ENCODE measurements at regions not wholly inside any gene's neighbourhood (a gene's known extent, or its start where the extent isn't known, plus 50 kb on each side); places are given as distances from the start of the nearest gene placed in this dataset.

- RAD21 ChIA-PET (ENCODE audit: unreplicated experiment): interaction anchor here (1.4 kb wide), 1 partner anchor 377 kb away, joined by 4 read pairs; no protein-coding TSS in a partner anchor
- no peaks in the 10 kb centered on the region for H3K9me3 ChIP-seq (replicated peaks; ENCODE audit: control insufficient read depth, insufficient read depth, low read length)
- H3K4me2 ChIP-seq (ENCODE audit: control insufficient read depth, insufficient read depth): no peak overlapping the region
- BruUV-seq (replicated peaks): no TSS peak
- no peak for FAIRE-seq
- H3K79me2 ChIP-seq (ENCODE audit: control insufficient read depth, insufficient read depth, low read length): no peaks in the 10 kb centered on the region
- no peak overlapping the region for H3K9ac ChIP-seq (ENCODE audit: control insufficient read depth, insufficient read depth, low read length)
- TF ChIP-seq NRF1 (conservative IDR thresholded peaks at IDR 0.05; ENCODE audit: low read depth, low read length) (no peak), SREBF1 (IDR thresholded peaks at IDR 0.05; ENCODE audit: low read length) (no peak), MEF2B (IDR thresholded peaks at IDR 0.05; ENCODE audit: partially characterized antibody, poor library complexity, severe bottlenecking) (no peak), EP300 (IDR thresholded peaks at IDR 0.05; ENCODE audit: borderline replicate concordance in 1 of 2, control insufficient read depth in 1 of 2, low read depth in 2 of 2, low read length in 2 of 2) (no peak), RELA (IDR thresholded peaks at IDR 0.05; ENCODE audit: borderline replicate concordance, partially characterized antibody) (no peak), ETV6 (conservative IDR thresholded peaks at IDR 0.05 in 1 of 2, IDR thresholded peaks at IDR 0.05 in 1 of 2; ENCODE audit: borderline replicate concordance in 1 of 2, low read depth in 1 of 2) (no peak), RAD51 (IDR thresholded peaks at IDR 0.05) (peak; percentile 66; the same call in 1 of the 2 replicates), IRF4 (IDR thresholded peaks at IDR 0.05; ENCODE audit: low read depth, low read length) (no peak), NR2C2 (IDR thresholded peaks at IDR 0.05; ENCODE audit: borderline replicate concordance, control insufficient read depth, insufficient read length, low read depth) (no peak), SP1 (IDR thresholded peaks at IDR 0.05; ENCODE audit: low read depth, low read length) (no peak), CBX3 (IDR thresholded peaks at IDR 0.05; ENCODE audit: borderline replicate concordance, low read depth) (no peak), ZNF274 (IDR thresholded peaks at IDR 0.05; ENCODE audit: insufficient read depth, insufficient read length) (no peak), ZNF24 (IDR thresholded peaks at IDR 0.05) (0 out of 2 replicates have a peak, but pooled peaks have one; percentile 42), CBFB (IDR thresholded peaks at IDR 0.05; ENCODE audit: low read depth) (no peak), JUND (IDR thresholded peaks at IDR 0.05; ENCODE audit: low read depth, low read length) (no peak)
- no peak for ATAC-seq
- H4K20me1 ChIP-seq (ENCODE audit: control insufficient read depth, insufficient read depth): no peaks in the 10 kb centered on the region
- WGBS (ENCODE audit: insufficient coverage, insufficient replicate concordance, low lambda C conversion rate, missing lambda C conversion rate): 30% methylated on average over 5 of the region's 5 CpGs
- no peaks in the 10 kb centered on the region for H3K36me3 ChIP-seq (ENCODE audit: control insufficient read depth in 2 of 2, insufficient read depth in 2 of 2, low read length in 1 of 2)
- H2AFZ ChIP-seq (ENCODE audit: control insufficient read depth, low read depth, low read length): no peak overlapping the region
- no peak for DNase-seq (ENCODE audit: low read depth, low spot score)
- in situ Hi-C loops (cut with MboI): loop anchor here (5.0 kb wide), 1 partner anchor 363 kb away; no protein-coding TSS in a partner anchor
- H3K27ac ChIP-seq (ENCODE audit: control insufficient read depth, insufficient read depth): no peak overlapping the region
- peaks cover 2 to 6% of the 10 kb centered on the region in 2 experiments; a peak in 3 of 4 replicates for H3K27me3 ChIP-seq (replicated peaks in 1 of 2; ENCODE audit: control insufficient read depth in 2 of 2, insufficient read depth in 2 of 2, low read length in 1 of 2)
- no peak overlapping the region for H3K4me3 ChIP-seq
- POLR2A ChIA-PET: no interaction called here
- CTCF ChIA-PET: interaction anchor here (1.1 to 3.2 kb wide), 7 partner anchors 9 to 442 kb away, joined by 3 to 21 read pairs (median 5); no protein-coding TSS in a partner anchor
- intact Hi-C loops (cut with micrococcal nuclease; ENCODE audit: unreplicated experiment): no loop called here
- SMC1A ChIA-PET (ENCODE audit: uncharacterized antibody, unreplicated experiment): interaction anchor here (1.8 kb wide), 1 partner anchor 362 kb away, joined by 11 read pairs; no protein-coding TSS in a partner anchor
- H3K4me1 ChIP-seq (ENCODE audit: control insufficient read depth, insufficient read depth, low read length): 0 out of 2 replicates have a peak, but pooled peaks cover 5% of the 10 kb centered on the region
Observed at GRCh38 chr1:10870493-10871096, 74.1 kb upstream of the CASZ1 start.

Measured in GM12878 (cell line).